ENCODE measurements at regions not wholly inside any gene's neighbourhood (a gene's known extent, or its start where the extent isn't known, plus 50 kb on each side); places are given as distances from the start of the nearest gene placed in this dataset.

DNA sequence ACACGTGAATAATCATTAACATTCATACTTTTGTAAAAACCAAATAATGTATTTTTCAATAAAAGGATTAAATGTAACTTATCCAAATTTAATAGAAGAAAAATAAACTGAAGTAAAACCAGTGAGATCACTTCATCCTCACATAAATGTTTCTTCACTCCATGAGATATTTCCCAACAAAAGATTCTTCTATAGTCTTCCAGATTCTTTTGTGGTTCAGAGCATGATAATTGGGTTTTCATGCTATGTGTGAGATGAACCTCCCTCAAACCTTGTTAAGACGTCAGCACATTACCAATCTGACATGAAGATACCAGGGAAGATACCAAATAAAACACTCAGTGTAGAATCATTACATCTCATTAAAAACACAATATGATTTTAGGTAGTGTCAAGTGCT lies 62.9 kb upstream of the OXGR1 start:
- no peak for DNase-seq (ENCODE audit: low spot score)

DNA sequence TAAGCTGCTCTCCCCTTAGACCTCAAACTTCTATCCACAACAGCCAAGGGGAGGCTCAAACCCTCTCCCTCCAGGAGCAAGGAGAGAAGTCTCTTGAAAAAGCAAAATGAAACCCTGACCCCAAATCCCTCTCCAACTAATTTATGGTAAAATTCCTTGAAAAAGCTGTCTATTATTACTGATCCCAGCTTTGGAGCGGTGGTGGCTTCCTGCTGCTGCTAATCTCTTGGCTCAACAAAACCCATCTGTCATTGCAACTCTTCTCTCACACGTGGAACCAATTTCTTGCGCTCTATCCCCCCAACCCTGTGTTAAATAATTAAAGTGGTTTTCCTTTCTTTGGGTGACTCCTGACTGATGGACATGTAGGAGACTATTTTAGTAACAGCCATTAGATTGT lies 64.1 kb upstream of the OXGR1 start:
- no peak for DNase-seq (ENCODE audit: low spot score)

DNA sequence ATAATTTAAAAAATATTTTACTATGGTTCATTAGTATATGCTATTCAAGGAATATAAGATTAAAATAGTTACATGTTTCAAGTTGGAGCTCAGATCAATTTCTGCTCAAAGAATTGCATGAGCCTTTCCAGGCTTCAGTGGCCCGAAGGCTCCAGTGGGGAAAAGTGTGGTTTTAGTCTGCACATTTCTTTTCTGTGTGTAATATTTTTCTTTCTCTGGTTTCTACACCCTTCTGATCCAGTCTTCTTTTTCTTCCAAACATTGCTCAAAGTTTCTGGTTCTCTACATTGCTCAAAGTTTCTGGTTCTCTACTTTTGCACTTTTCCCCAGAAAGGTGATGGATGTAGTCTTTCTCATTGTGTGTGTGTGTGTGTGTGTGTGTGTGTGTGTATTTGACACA lies 64.7 kb upstream of the OXGR1 start:
- no peak for DNase-seq (ENCODE audit: low spot score)

DNA sequence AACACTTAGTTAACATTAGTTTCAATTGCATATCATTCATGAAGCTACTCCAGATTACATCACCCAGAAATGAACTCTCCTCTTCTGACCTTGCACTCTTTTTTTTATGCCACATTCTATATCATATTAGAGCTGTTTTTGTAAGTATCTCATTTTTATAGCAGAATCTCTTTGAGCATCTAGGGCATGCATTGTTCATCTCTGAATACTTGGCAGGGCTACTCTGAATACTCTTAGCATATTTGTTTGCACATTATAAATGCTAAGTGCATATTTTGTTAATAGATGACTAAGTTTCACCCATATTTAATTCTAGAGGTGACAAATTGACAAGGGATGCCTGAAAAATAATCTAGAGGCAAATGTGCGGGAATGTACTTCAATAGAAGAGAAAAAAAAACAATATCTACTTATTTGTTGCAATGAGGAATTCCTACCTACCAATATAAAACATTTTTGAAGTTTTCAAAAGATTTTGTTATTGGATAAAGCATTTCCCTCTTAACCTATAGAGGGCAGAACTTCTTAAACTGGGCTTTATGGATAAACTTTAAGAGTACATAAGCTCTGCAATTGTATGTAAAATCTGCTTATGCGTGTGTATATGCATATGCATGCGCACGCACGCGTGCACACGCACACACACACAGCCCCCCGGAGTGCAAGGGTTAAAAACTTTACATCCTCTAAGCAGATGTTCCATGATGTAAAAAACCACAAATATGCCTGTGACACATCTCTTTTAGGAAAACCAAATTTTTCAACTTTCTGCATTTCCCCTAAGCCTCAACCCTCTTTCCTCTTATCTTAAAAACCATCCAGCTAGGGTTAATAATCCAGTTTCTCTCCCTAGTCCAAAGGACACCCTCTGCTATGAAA lies 73.0 kb upstream of the OXGR1 start:
- no peak for DNase-seq (ENCODE audit: low spot score)

DNA sequence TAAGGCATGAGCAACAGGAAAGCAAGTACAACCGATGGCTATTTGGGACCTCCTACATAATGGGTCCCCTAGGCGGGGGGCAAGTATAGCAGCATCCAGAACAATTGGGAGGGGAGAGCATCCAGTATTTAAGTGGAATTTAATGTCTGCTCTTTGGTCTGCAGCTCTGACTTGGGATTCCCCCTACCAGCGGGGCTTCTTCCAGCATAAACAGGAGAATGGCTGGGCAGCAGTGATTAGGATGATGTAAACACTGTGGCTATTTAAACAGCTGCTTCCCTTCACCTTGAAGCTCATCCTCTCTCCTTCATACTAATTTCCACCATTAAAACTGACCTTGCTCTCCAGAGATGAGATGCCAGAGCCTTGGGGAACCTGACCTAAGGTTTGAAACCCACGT lies 73.9 kb upstream of the OXGR1 start:
- DNase-seq (ENCODE audit: low spot score): no peak

DNA sequence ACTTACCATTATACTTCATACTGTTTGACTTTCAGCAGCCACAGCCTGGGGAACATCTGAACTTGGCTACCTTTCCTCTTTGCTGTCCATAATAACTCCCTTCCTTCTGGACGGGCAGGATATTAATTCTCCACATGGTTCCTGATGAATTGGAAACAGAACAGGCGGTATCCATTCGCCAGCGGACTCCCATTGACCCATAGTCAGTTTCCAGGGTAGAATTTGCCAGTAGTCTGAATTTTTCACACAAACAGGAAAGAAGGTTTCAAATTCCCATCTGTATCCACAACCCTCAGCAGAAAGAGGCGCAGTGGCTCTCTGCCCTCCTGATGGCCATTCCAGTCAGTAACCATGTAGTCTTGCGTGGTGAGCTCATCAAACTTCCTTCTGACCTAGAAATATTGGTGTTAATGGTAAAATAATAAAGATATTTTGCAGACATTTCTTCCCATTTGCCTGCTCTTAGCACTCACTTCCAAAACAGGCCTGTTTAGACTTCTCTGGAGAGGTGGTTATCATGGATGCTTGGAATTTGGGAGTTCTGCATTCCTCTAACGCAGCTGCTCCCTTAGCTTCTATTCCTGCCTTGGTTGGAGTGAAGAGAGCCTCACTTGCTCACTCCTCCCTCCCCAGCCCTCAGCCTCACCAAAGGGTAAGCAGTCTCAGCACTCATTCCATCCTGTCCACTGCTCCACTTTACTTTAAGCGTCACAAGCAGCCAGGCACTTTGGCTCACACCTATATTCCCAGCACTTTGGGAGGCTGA lies 75.0 kb upstream of the OXGR1 start:
- no peak for DNase-seq (ENCODE audit: low spot score)

DNA sequence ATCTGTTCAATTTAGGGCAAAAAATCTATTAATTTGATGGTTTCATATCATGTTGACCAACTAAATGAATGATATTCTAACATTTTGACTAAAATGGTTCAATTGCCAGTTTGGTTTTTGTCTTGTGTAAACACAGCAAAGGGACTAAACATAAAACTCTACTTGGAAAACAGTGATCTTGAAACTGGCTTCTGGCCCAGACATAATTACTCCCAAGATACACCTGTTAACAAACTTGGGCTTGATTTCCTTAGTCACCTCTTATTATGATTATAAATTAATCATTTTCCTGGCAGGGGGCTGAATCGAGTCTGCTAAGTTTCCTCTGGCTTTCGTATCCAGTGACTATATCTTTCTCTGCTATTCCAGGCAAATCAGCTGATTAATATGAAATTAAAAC lies 78.0 kb upstream of the OXGR1 start:
- DNase-seq (ENCODE audit: low spot score): no peak

DNA sequence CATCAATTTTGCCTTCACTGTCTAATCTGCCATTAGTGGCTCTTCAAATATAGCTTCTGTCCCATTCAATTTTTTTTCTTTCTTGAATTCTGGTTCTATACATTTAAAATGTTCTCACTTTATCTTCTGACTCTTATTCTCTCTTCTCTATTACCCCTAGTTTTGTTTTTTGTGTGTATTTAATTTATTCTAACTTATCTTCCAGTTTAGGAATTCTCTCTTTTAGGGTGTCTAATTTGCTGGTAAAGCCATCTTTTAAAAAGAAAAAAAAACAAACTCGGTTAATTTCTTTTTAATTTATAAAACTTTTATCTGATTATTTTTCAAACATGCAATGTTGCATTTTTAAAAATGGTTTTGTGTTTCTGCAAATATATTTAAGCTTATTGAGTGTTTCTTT lies 80.3 kb upstream of the OXGR1 start:
- DNase-seq (ENCODE audit: low spot score): no peak

DNA sequence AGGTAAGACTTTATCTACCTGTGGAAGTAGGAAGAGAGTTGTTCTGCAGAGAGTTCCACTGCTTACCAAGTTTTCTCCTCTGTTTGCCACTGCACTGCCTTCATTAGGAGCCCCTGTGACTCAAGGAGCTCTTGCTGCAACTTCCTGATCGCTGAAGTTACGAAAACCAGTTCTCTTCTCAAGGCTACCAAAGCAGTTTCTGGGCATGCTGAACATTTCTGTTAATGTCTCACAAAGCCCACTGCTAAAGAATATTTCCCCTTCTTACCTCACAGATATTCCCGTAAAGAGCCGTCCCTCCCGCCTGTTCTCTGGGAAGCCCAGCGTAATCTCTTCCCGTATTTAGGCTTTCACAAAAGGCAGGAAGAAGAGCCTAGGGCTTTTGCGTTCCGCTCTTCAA lies 82.6 kb upstream of the OXGR1 start:
- no peak for DNase-seq (ENCODE audit: low spot score)

DNA sequence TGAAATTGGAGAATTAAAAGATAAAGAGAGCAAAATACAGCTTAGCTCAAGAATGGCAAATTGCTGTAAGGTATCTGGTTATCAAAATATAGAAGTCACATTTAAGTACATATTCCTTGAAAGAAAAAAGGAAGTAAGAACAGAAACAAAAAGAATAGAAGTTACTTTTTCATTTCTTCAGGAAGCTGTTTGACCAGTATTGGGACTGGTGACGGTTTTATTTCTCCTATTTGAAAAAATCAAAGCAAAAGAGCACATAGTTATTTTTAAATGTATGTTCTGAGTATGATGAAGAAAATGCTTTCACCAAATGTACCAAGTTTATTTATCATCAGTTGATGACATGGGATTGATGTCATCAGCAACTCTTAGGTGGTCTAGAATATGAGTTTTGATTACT lies 83.1 kb upstream of the OXGR1 start:
- DNase-seq (ENCODE audit: low spot score): no peak

DNA sequence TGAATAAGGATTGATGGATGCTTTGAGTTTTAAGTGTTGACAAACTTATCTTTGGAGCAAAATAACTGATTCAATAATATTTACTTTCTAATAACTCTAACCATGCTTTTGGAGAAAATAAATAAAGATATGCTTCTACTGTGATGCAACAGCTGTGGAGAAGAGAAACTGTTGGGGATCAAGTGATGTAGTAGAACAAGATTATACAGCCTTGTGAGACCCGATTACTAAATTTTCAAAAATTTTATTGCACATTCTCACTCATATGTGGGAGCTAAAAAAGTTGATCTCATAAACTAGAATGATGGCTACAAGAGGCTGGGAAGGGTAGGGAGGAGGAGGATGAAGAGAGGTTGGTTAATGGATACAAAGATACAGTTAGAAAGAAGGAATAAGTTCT lies 85.5 kb upstream of the OXGR1 start:
- DNase-seq (ENCODE audit: low spot score): no peak

DNA sequence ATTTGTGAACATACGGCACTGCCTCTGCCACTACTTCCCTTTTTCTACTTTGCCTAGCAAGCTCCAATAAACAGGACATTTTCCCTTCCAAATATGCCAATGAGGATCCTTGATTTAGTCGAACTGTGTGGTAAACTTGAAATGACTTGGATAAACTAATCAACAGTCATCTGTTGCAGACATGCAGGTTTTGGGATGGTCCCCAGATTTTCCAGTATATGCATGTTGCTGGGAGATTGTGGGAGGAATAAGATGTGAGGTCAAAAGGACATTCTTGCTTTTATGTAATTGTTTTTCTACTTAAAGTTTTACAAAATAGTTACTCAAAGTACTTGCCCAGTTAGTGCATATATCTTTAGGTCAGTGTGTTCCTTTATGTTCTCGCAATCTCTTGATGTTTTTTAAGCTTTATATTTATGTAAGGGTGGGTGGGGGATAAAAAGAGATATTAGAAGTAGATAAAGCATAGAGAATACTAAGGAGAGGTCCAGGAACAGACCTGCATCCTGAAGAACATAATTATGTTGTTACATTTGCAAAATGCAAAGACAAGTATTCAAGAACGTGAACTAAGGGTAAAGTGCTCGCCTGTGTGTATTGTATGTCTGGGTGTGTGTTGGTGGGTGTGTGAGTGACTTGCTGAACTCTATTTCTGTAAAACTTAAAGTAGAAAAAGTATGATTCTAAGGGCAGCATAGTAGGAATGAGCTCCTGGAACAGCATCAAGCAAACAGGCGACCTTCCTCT lies 88.4 kb upstream of the OXGR1 start:
- no peak for DNase-seq (ENCODE audit: low spot score)

DNA sequence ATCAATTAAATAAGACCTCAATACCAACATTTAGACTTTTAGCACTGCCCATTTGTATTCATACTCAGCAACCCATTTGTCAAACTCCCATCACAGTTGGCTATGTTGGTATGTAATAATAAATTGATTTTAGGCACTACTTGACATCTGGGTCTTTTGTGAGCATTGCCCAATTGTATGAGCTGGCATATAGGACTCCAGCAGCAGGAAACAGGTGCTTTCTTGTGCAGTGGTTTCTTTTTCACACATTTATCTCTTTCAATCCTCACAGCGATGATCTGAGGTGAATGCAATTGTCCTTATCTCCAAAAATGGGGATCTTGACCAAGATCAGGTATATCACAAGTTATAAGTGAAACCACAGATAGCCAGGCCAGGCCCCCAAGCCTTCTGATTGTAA lies 96.9 kb upstream of the OXGR1 start:
- no peak for DNase-seq (ENCODE audit: low spot score)

DNA sequence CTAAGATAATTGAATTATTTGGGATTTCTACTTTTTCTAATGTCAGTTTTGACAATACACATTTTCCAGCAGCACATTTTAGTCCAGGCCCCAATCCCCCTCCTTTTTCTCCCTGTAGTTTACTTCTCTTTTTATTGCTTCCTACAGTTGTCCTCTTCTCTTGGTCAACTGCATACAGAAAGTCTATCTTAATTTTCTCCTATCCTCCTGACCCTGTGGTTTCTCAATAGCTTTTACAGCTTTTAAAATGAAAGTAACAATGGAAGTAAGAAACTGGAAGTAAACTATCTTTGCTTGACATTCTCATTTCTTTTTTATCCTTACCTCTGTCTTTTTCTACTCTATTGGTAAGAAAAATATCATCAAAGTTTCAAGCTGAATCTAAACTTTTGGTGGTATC lies 106.5 kb upstream of the OXGR1 start:
- no peak for DNase-seq (ENCODE audit: low spot score)

DNA sequence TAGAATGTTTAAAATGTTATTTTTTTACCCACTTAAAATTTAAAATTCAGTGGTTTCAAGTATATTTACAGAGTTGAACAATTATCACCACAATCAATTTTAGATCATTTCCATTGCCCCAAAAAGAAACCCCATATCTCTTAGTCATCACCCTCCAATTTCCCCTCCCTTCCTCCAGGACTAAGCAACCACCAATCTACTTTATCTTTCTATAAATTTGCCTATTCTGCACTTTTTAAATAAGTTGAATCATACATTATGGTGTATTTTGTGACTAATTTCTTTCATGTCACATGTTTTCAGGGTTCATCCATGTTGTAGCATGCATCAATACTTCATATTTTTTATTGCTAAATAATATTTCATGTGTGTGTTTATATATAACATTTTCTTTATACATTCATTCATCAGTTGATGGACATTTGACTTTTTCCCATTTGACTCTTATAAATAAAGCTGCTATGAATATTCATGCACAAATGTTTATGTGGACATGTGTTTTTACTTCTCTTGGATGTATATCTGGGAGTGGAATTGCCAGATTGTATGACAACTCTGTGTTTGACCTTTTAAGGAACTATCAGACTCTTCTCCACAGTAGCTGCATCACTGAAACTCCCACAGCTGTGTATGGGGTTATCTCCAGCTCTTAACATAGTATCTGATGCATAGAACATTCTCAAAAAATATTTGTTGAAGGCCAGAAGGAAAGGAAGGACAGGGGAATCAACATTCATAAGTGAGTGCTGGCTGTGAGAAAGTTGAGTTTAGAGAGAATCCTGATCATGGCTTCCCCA lies 107.8 kb upstream of the OXGR1 start:
- no peak for DNase-seq (ENCODE audit: low spot score)

DNA sequence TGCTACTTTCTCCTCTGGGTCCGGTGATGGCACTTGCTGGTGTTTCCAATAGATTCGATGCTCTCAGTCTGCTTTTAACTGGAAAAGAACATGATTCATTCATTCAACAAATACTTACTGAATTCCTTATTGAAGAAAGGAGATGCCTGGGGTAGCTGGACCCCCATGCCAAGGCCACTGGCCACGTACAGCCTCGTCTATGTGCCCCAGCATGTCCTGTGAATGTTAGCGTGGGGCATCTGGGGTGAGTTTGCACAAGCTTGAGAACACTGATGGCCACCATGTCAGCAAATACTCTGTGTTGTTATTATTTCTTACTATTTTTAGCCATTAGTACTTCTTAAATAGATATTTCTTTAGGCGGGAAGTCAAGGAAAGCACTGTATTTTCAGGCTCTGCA lies 112.0 kb upstream of the OXGR1 start:
- no peak for DNase-seq (ENCODE audit: low spot score)

DNA sequence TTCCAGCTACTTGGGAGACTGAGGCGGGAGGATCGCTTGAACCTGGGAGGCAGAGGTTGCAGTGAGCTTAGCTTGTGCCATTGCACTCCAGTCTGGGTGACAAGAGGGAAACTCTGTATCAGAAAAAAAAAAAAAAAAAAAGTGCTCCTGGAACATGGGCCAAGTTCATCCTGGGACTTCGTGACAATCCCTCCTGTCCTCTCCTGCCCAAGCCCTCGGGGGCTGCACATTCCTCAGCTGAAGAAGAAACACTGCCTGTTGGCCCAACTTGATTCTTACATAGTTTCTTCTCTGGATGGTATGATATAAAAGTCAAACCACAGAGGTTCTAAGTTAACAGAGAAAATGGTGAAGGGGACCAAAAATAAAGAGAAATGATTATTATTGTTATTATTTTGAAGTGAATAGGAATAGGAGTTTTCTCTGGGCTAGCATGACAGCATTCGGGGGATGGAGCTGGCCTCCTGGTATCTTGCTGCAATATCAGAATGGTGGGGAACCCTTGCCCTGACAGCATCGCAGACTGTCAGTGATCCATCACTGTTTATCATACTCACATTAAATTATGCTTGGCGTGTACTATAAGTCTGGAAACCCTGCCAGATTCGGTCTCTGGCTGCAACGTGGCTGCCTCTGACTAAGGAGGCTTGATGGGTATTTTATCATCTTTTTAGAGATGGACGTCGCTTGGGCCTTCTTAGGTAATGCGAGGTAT lies 113.7 kb upstream of the OXGR1 start:
- no peak for DNase-seq (ENCODE audit: low spot score)

DNA sequence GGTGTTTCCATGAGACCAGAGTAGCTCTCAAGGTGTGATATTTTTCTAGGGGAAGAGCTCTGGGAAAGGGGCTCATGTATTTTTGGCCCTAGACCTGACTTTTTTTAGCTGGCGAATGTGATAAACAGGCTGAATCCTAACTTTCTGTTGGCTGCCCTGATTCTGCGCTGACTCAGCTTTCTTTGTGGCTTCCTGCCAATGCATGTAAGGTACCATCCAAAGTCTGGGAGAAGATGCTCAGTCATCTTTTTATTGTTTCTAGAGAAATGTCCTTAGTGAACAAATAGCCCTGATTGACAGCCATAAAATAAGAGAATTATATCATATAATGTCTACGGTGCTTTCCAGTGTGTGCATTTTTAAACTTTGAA lies 113.6 kb upstream of the MBNL2 start:
- DNase-seq (ENCODE audit: low spot score): no peak

DNA sequence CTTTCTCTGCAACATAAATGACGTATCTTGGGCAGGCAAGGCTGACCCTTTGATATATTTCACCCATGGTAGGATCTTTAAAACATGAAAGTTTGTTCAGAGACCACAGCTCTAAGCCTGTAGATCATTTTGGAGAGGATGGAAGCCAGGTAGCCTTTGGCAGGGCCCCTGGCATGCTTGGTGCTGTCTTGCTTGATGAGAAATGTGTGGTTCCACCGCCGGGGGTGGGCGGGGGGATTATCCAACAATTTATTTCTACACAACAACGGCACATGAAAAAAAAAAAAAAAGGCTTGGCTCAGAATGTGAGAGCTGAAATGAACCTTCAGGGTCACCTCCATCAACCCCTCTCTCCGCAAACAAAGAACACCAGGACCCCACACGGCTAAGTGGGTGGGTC lies 112.9 kb upstream of the MBNL2 start:
- no peak for DNase-seq (ENCODE audit: low spot score)

DNA sequence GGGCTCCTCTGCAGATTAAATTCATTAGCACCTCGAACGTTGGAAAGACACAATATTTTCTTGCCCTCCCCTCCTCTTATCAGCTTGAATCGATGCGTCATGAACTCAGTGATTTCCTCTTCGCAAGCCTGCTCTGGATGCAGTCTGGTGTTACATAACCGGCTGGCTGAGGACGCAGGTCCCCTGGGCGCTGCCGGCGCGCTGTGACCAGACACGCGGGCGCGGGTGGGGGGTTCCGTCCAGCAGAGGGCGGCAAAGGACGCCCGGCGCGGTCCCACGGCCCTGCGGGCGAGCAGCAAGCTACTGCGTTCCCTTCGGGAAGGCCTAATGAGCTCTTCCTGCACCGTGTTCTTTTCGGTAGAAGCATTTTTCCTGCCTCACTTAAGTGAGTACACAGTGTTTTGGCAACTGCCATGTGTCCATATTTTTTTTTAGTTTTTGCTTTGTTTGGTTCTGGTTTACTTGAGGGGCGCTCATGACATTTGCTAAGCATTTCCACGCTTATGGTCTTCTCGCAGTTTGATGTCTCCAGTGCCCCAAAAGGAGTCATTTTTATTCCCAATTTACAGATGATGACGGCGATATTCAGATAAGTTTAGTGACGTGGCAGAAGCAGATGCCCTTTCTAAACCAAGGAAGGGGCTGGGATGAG lies 112.2 kb upstream of the MBNL2 start:
- peak; percentile 93 for DNase-seq (ENCODE audit: low spot score)

DNA sequence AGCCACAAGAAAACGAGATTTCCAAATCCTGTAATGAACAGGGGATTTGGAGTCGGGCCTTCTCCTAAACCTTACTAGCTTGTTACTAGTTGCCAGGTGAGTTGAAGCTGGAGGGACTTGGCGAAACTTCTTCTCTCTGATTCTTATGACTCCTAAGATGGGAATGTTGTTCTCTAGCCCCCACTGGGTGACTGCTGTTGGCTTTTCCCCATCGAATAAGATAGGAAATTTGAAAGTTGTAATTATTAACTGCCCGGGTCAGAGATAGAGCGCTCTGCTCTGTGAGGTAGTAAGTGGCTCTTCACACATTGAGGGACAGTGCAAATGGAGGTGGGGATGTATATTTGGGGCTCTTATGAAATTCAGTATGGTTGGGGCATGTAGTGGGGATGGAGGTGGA lies 111.2 kb upstream of the MBNL2 start:
- no peak for DNase-seq (ENCODE audit: low spot score)

Data from left forelimb (tissue), 1 donor.